H9 (cell line): ENCODE measurements at regions not wholly inside any gene's neighbourhood (a gene's known extent, or its start where the extent isn't known, plus 50 kb on each side); places are given as distances from the start of the nearest gene placed in this dataset.
"Not testable (repeated sequence)": the region's sequence is repeated elsewhere in the genome, so short reads cannot be mapped to it uniquely, and the experiment has no call there.

Experiments used
- DNase-seq: peaks from one replicate; pipeline ENCODE4 v3.0.0-alpha.2; 2017
- H2AFZ ChIP-seq: one replicate; pipeline ENCODE4 v1.6.1; 2013; ENCODE audit warnings: mild to moderate bottlenecking, low read length, control low read depth, moderate library complexity
- H2AK5ac ChIP-seq: 2 replicates; pipeline ENCODE4 v1.6.1; 2013; ENCODE audit warnings: low read length, control low read depth, mixed read lengths; ENCODE audit not compliant: insufficient read length
- H2BK120ac ChIP-seq: one replicate; pipeline ENCODE4 v1.6.1; 2013; ENCODE audit warnings: low read depth, mild to moderate bottlenecking, low read length, control low read depth, inconsistent platforms; ENCODE audit not compliant: poor library complexity, severe bottlenecking
- H2BK12ac ChIP-seq: 2 replicates; pipeline ENCODE4 v1.6.1; 2013; ENCODE audit warnings: low read length, control low read depth, mixed read lengths, low read depth; ENCODE audit not compliant: insufficient read length
- H2BK15ac ChIP-seq: 2 replicates; pipeline ENCODE4 v1.6.1; 2013; ENCODE audit warnings: low read depth, low read length, control low read depth
- H2BK20ac ChIP-seq: one replicate; pipeline ENCODE4 v1.6.1; 2013; ENCODE audit warnings: low read depth, mild to moderate bottlenecking, low read length, control low read depth, inconsistent platforms; ENCODE audit not compliant: poor library complexity, severe bottlenecking
- H2BK5ac ChIP-seq: 2 replicates; pipeline ENCODE4 v1.6.1; 2013; ENCODE audit warnings: low read length, control low read depth, mixed read lengths; ENCODE audit not compliant: insufficient read length
- H3K14ac ChIP-seq: 2 replicates; pipeline ENCODE4 v1.6.1; 2013; ENCODE audit warnings: low read length, control low read depth; ENCODE audit not compliant: insufficient read depth
- H3K18ac ChIP-seq: 2 replicates; pipeline ENCODE4 v1.6.1; 2013; ENCODE audit warnings: low read depth, mild to moderate bottlenecking, mixed read lengths, low read length, control low read depth; ENCODE audit not compliant: insufficient read length
- H3K23ac ChIP-seq: 2 replicates; pipeline ENCODE4 v1.6.1; 2013; ENCODE audit warnings: low read length, control low read depth, mixed read lengths, low read depth; ENCODE audit not compliant: insufficient read length
- H3K23me2 ChIP-seq: 2 replicates; pipeline ENCODE4 v1.6.1; 2013; ENCODE audit warnings: low read depth, mild to moderate bottlenecking, mixed read lengths, low read length, control low read depth; ENCODE audit not compliant: insufficient read length, poor library complexity, severe bottlenecking
- H3K27ac ChIP-seq: 2 replicates; pipeline ENCODE4 v1.5.1; 2013; ENCODE audit warnings: low read length, control low read depth, mixed read lengths, low read depth; ENCODE audit not compliant: insufficient read length
- H3K27me3 ChIP-seq: 2 replicates; pipeline ENCODE4 v1.6.1; 2013; ENCODE audit warnings: low read length, control low read depth, inconsistent platforms; ENCODE audit not compliant: insufficient read depth
- H3K4ac ChIP-seq: 2 replicates; pipeline ENCODE4 v1.6.1; 2013; ENCODE audit warnings: low read depth, mild to moderate bottlenecking, control low read depth, inconsistent platforms, low read length, moderate library complexity
- H3K4me1 ChIP-seq: 2 replicates; pipeline ENCODE4 v1.6.1; 2013; ENCODE audit warnings: low read length, control low read depth, inconsistent platforms; ENCODE audit not compliant: insufficient read depth
- H3K4me2 ChIP-seq: 2 replicates; pipeline ENCODE4 v1.6.1; 2013; ENCODE audit warnings: low read length, control low read depth, mixed read lengths; ENCODE audit not compliant: insufficient read length, insufficient read depth
- H3K56ac ChIP-seq: 2 replicates; pipeline ENCODE4 v1.6.1; 2013; ENCODE audit warnings: low read depth, mild to moderate bottlenecking, mixed read lengths, low read length, control low read depth; ENCODE audit not compliant: insufficient read length
- H3K79me1 ChIP-seq: 2 replicates; pipeline ENCODE4 v1.6.1; 2013; ENCODE audit warnings: low read depth, mild to moderate bottlenecking, moderate library complexity, low read length, control low read depth, inconsistent platforms; ENCODE audit not compliant: insufficient read depth, poor library complexity, severe bottlenecking
- H3K79me2 ChIP-seq: 2 replicates; pipeline ENCODE4 v1.6.1; 2013; ENCODE audit warnings: low read length, control low read depth, inconsistent platforms; ENCODE audit not compliant: insufficient read depth
- H3K9ac ChIP-seq: 2 replicates; pipeline ENCODE4 v1.6.1; 2013; ENCODE audit warnings: low read length, control low read depth, mixed read lengths; ENCODE audit not compliant: insufficient read length; ENCODE audit errors: extremely low read depth
- H3K9me3 ChIP-seq: one replicate; pipeline ENCODE4 v1.6.1; 2013; ENCODE audit warnings: low read depth, low read length, inconsistent platforms; ENCODE audit not compliant: control insufficient read depth
- H3T11ph ChIP-seq: one replicate; pipeline ENCODE4 v1.6.1; 2013; ENCODE audit warnings: mild to moderate bottlenecking, low read length, control low read depth, inconsistent platforms
- H4K20me1 ChIP-seq: one replicate; pipeline ENCODE4 v1.6.1; 2013; ENCODE audit not compliant: control insufficient read depth, insufficient read length, insufficient read depth
- H4K5ac ChIP-seq: 2 replicates; pipeline ENCODE4 v1.6.1; 2013; ENCODE audit warnings: low read depth, mild to moderate bottlenecking, mixed read lengths, low read length, control low read depth; ENCODE audit not compliant: insufficient read length
- H4K8ac ChIP-seq: replicated peaks from 2 replicates; pipeline ENCODE4 v1.6.1; 2013; ENCODE audit warnings: low read length, control low read depth, mixed read lengths, low read depth; ENCODE audit not compliant: insufficient read length
- H4K91ac ChIP-seq: 2 replicates; pipeline ENCODE4 v1.6.1; 2013; ENCODE audit warnings: low read depth, mild to moderate bottlenecking, moderate library complexity, mixed read lengths, low read length, control low read depth; ENCODE audit not compliant: insufficient read length
- H3K27ac Mint-ChIP-seq, 3 experiments: 2 replicates in 2 of 3; 3 replicates in 1 of 3; pipeline ENCODE4 v1.8.0; 2020 to 2021; ENCODE audit warnings: mixed read lengths in 3 of 3, mild to moderate bottlenecking in 1 of 3, moderate library complexity in 1 of 3
- H3K27me3 Mint-ChIP-seq: 2 replicates; pipeline ENCODE4 v1.8.0; 2021; ENCODE audit warnings: low read depth, mild to moderate bottlenecking, moderate library complexity, mixed read lengths
- H3K36me3 Mint-ChIP-seq, 3 experiments: 2 replicates in 2 of 3; 3 replicates in 1 of 3; pipeline ENCODE4 v1.8.0; 2020 to 2021; ENCODE audit warnings: low read depth in 3 of 3, mixed read lengths in 3 of 3; ENCODE audit not compliant: insufficient read depth in 1 of 3
- H3K4me1 Mint-ChIP-seq, 2 experiments: 2 replicates each; pipeline ENCODE4 v1.8.0; 2020; ENCODE audit warnings: mixed read lengths in 2 of 2
- H3K4me3 Mint-ChIP-seq, 2 experiments: 2 replicates in 1 of 2; 3 replicates in 1 of 2; pipeline ENCODE4 v1.8.0; 2020 to 2021; ENCODE audit warnings: mild to moderate bottlenecking in 2 of 2, mixed read lengths in 2 of 2, moderate library complexity in 1 of 2
- H3K9me3 Mint-ChIP-seq, 2 experiments: 2 replicates in 1 of 2; 3 replicates in 1 of 2; pipeline ENCODE4 v1.8.0; 2020; ENCODE audit warnings: mild to moderate bottlenecking in 2 of 2, mixed read lengths in 2 of 2, moderate library complexity in 1 of 2
- CTCF ChIP-seq: fragments of 200-600 bp; sonication (generic); conservative IDR thresholded peaks from 3 replicates; pipeline ENCODE4 v1.8.0; 2021; ENCODE audit warnings: antibody characterized with exemption, mild to moderate bottlenecking
- WGBS: extraction: QIAGEN DNeasy Blood & Tissue Kit; methylation state at CpG from one replicate; pipeline ENCODE4 v1.1.7; 2013; ENCODE audit warnings: missing lambda C conversion rate, low lambda C conversion rate, mixed read lengths; ENCODE audit not compliant: insufficient read length; ENCODE audit errors: extremely low coverage; 5-methylcytosine and 5-hydroxymethylcytosine counted together

- peaks cover 6 to 16% (median 13%) of the 10 kb centered on the region in 3 experiments for H3K36me3 Mint-ChIP-seq
- Histone ChIP-seq H2BK20ac (no peak overlapping the region), H2AK5ac (no peak overlapping the region)
Observed at GRCh38 chr17:53619025-53619424, 203.7 kb upstream of the KIF2B start.

GRCh38 chr17:53608208-53608607 lies 214.5 kb upstream of the KIF2B start:
- not testable (repeated sequence) for H4K20me1 ChIP-seq
- WGBS, result no CpG with 5 or more reads among the region's 5 CpGs

More at GRCh38 chr17:53619025-53619424, 203.7 kb upstream of the KIF2B start:
- no CpG with 5 or more reads among the region's 3 CpGs for WGBS
- DNase-seq, result no peak
- no peak overlapping the region for H3K9ac ChIP-seq
- H2BK15ac ChIP-seq, result no peak overlapping the region
- H3K4me2 ChIP-seq, result no peak overlapping the region
- no peaks in the 10 kb centered on the region for H3K4me1 ChIP-seq
- no peaks in the 10 kb centered on the region for H3K27me3 ChIP-seq
- H2BK12ac ChIP-seq, result no peak overlapping the region
- H2BK120ac ChIP-seq, result no peak overlapping the region
- no peak for TF ChIP-seq CTCF
- no peak overlapping the region for H4K5ac ChIP-seq
- H2BK5ac ChIP-seq, result no peak overlapping the region
- H3K56ac ChIP-seq, result no peak overlapping the region
- H4K8ac ChIP-seq, result no peak overlapping the region
- H3T11ph ChIP-seq, result no peak overlapping the region
- no peak overlapping the region for H3K4ac ChIP-seq
- Mint-ChIP-seq H3K27me3 (no peaks in the 10 kb centered on the region), H3K27ac (no peak overlapping the region), H3K4me1 (no peaks in the 10 kb centered on the region), H3K4me3 (no peak overlapping the region), H3K9me3 (peaks cover 10 to 12% of the 10 kb centered on the region in 2 experiments)
- H3K79me1 ChIP-seq, result no peaks in the 10 kb centered on the region
- H3K18ac ChIP-seq, result no peak overlapping the region
- no peak overlapping the region for H3K27ac ChIP-seq
- H3K23me2 ChIP-seq, result no peaks in the 10 kb centered on the region
- H3K9me3 ChIP-seq, result no peaks in the 10 kb centered on the region
- no peaks in the 10 kb centered on the region for H3K79me2 ChIP-seq
- no peak overlapping the region for H2AFZ ChIP-seq
- H4K20me1 ChIP-seq, result no peaks in the 10 kb centered on the region
- H4K91ac ChIP-seq, result no peak overlapping the region
- no peak overlapping the region for H3K14ac ChIP-seq
- no peak overlapping the region for H3K23ac ChIP-seq

More at GRCh38 chr17:53608208-53608607, 214.5 kb upstream of the KIF2B start:
- not testable (repeated sequence) for H2AK5ac ChIP-seq, H2BK120ac ChIP-seq, H4K8ac ChIP-seq, H2BK20ac ChIP-seq, H3K14ac ChIP-seq, H2BK5ac ChIP-seq, H2BK12ac ChIP-seq, H3K27me3 ChIP-seq, H3K9me3 ChIP-seq, H4K91ac ChIP-seq, H2AFZ ChIP-seq, H3K9ac ChIP-seq, H4K5ac ChIP-seq, H3K56ac ChIP-seq, H3K18ac ChIP-seq, H3K4me2 ChIP-seq, H3K23me2 ChIP-seq, H3K27me3 Mint-ChIP-seq, DNase-seq, H3K79me1 ChIP-seq, H3K4ac ChIP-seq, H3T11ph ChIP-seq, H2BK15ac ChIP-seq, H3K23ac ChIP-seq, H3K79me2 ChIP-seq, H3K4me1 ChIP-seq
- Mint-ChIP-seq H3K4me1 (peaks cover 38 to 41% of the 10 kb centered on the region in 2 experiments), H3K4me3 (peak overlapping the region in 1 of 2 experiments; percentile 31; a peak in 1 of 5 replicates), H3K27ac (peak overlapping the region; percentile 82 to 90 (median 88)), H3K36me3 (peaks cover 14 to 36% (median 29%) of the 10 kb centered on the region in 3 experiments), H3K9me3 (peaks cover 14 to 35% of the 10 kb centered on the region in 2 experiments)
- H3K27ac ChIP-seq, result peak overlapping the region; percentile 43
